ENCODE measurements at regions not wholly inside any gene's neighbourhood (a gene's known extent, or its start where the extent isn't known, plus 50 kb on each side); places are given as distances from the start of the nearest gene placed in this dataset.

DNA sequence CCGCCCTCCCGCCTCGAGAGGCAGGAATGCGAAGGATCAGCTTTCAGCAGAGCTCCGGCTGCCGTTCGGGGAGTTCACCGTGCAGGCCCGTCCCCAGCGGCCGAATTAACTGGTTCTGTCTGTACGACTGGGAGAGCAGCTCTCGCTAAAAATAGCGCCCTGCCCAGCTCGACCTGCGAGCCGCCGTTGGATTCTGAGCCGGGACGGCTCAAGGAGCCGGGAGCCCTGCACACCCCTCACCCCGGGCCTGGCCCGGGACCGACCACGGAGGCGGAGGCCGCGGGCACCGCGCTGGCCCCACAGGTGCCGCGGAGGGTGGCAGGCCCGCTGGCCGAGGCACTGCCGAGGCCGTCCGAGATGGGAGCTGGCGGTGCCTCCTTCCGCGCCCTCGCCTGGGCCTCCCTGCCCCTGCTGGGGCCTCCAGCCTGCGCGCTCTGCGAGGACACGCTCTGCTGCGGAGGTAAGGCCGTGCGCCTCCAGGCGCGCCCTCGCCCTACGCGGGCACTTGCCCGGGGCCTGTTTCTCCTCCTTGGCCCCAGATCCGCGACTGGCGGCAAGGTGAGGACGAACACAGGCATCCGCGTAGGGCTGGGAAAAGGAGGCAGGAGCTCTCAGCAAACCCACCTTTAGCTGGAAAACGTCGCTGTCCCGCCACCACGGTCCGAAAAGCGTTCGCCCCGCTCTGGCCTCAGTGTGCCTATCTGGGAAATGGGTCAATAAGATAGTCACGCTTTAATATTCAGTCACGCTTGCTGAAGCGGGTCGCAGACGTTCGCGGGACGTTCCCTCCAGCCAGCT lies 53.1 kb upstream of the DAB2IP start:
- in situ Hi-C loops (cut with HindIII; ENCODE audit: low sequenced_read_pairs), result no loop called here
- TF ChIP-seq, protein P1, sequence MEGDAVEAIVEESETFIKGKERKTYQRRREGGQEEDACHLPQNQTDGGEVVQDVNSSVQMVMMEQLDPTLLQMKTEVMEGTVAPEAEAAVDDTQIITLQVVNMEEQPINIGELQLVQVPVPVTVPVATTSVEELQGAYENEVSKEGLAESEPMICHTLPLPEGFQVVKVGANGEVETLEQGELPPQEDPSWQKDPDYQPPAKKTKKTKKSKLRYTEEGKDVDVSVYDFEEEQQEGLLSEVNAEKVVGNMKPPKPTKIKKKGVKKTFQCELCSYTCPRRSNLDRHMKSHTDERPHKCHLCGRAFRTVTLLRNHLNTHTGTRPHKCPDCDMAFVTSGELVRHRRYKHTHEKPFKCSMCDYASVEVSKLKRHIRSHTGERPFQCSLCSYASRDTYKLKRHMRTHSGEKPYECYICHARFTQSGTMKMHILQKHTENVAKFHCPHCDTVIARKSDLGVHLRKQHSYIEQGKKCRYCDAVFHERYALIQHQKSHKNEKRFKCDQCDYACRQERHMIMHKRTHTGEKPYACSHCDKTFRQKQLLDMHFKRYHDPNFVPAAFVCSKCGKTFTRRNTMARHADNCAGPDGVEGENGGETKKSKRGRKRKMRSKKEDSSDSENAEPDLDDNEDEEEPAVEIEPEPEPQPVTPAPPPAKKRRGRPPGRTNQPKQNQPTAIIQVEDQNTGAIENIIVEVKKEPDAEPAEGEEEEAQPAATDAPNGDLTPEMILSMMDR (IDR thresholded peaks at IDR 0.05; ENCODE audit: low read depth, low read length), result peak; percentile 34
- H3K4me3 ChIP-seq (ENCODE audit: low read depth, low read length), result peak overlapping the region; percentile 17
- DNase-seq (ENCODE audit: low read depth, low spot score), result peak; percentile 75

DNA sequence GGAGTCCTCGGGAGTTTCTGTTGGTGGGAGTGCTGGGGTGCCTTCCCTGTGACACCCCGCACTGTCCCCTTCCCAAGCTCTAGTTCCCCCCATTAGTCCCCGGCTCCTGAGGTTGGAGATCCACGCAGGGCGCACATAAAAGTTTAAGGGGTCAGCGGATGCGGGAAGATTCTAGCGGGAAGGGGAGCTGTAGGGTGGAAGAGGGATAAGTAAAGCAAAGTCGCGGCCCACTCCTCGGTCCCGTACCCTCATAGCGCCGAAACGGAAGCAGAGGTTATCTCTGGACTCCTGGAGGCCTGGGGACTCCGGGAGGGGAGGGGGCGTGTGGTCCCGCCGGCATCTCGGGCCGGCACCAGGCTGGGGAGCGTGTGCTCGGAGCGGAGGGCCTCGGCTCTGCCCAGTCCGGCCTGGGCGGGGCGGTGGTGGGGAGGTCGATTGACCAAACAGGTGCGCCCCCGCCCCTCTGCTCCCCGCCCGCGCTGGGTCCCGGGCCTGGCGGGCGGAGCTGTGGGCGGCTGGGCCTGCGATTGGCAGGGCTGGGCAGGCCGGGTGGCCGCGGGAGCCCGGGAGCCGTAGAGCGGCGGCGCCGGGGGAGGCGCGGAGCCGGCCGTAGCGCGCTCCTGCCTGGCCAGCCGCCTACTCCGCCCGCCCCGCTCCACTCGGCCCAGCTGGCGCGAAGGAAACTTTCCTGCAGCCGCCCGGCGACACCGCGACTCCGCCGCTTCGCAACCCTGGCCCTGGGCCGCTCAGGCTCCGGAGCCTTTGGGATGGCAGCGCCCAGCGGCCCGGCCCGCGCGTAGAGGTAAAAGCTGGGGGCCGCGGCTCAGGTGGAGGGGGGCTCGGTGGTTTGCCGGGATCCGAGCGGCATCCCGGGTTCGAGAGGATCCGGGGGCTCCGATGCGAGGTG lies 52.2 kb upstream of the DAB2IP start:
- DNase-seq (ENCODE audit: low read depth, low spot score), result no peak
- H3K4me3 ChIP-seq (ENCODE audit: low read depth, low read length), result peak overlapping the region; percentile 34
- in situ Hi-C loops (cut with HindIII; ENCODE audit: low sequenced_read_pairs), result no loop called here
- TF ChIP-seq, protein P1 (IDR thresholded peaks at IDR 0.05; ENCODE audit: low read depth, low read length), result no peak

GRCh38 chr9:121599872-121600585 lies 51.4 kb upstream of the DAB2IP start:
- in situ Hi-C loops (cut with HindIII; ENCODE audit: low sequenced_read_pairs), result no loop called here

GRCh38 chr9:121601194-121601593 lies 50.2 kb upstream of the DAB2IP start:
- DNase-seq (ENCODE audit: low read depth, low spot score), result no peak
- no peak overlapping the region for H3K4me3 ChIP-seq (ENCODE audit: low read depth, low read length)
- TF ChIP-seq, protein P1 (IDR thresholded peaks at IDR 0.05; ENCODE audit: low read depth, low read length), result no peak
- in situ Hi-C loops (cut with HindIII; ENCODE audit: low sequenced_read_pairs), result no loop called here

More at GRCh38 chr9:121599872-121600585, 51.4 kb upstream of the DAB2IP start:
- DNase-seq (ENCODE audit: low read depth, low spot score), result no peak
- H3K4me3 ChIP-seq (ENCODE audit: low read depth, low read length), result peak overlapping the region; percentile 34
- TF ChIP-seq, protein P1 (IDR thresholded peaks at IDR 0.05; ENCODE audit: low read depth, low read length), result no peak
